HUDEP-2 (cell line): ENCODE measurements at regions not wholly inside any gene's neighbourhood (a gene's known extent, or its start where the extent isn't known, plus 50 kb on each side); places are given as distances from the start of the nearest gene placed in this dataset.
A peak's percentile ranks its signal among the peaks of the same experiment; 100 is the strongest.

Experiments used
- DNase-seq, 76 experiments: peaks; one replicate each; lab custom pipeline; 2025; ENCODE audit not compliant: unreplicated experiment in 76 of 76; lab: John Stamatoyannopoulos, UW

GRCh38 chr7:54701982-54702381, 57.0 kb downstream of the SEC61G start:
- DNase-seq, result no peak

- DNase-seq, result no peak
Measured at GRCh38 chr7:54699715-54700114, 59.3 kb downstream of the SEC61G start.

GRCh38 chr7:54697659-54698186, 61.3 kb downstream of the SEC61G start:
- no peak for DNase-seq

- no peak for DNase-seq
Measured at GRCh38 chr7:54690892-54691291, 68.1 kb downstream of the SEC61G start.

- no peak for DNase-seq
Measured at GRCh38 chr7:54690050-54690443, 69.0 kb downstream of the SEC61G start.

GRCh38 chr7:54689394-54690049, 69.5 kb downstream of the SEC61G start:
- DNase-seq, result no peak

GRCh38 chr7:54687462-54688212, 71.4 kb downstream of the SEC61G start:
- DNase-seq, result no peak

- DNase-seq, result no peak
Measured at GRCh38 chr7:54680377-54681005, 78.5 kb downstream of the SEC61G start.

GRCh38 chr7:54679490-54679817, 79.6 kb downstream of the SEC61G start:
- no peak for DNase-seq

- no peak for DNase-seq
Measured at GRCh38 chr7:54678763-54679489, 80.1 kb downstream of the SEC61G start.

GRCh38 chr7:54674891-54675290, 84.1 kb downstream of the SEC61G start:
- no peak for DNase-seq

- DNase-seq, result no peak
Measured at GRCh38 chr7:54672519-54672918, 86.5 kb downstream of the SEC61G start.

- DNase-seq, result peak in 14 of 76 experiments; percentile 1 to 34 (median 5)
Measured at GRCh38 chr7:54664235-54665228, 94.5 kb downstream of the SEC61G start.

GRCh38 chr7:54663603-54664234, 95.3 kb downstream of the SEC61G start:
- no peak for DNase-seq

GRCh38 chr7:54663186-54663585, 95.8 kb downstream of the SEC61G start:
- DNase-seq, result no peak

- DNase-seq, result no peak
Measured at GRCh38 chr7:54662701-54663100, 96.3 kb downstream of the SEC61G start.

- DNase-seq, result no peak
Measured at GRCh38 chr7:54653905-54654304, 105.1 kb downstream of the SEC61G start.

GRCh38 chr7:54643064-54643463, 100.9 kb downstream of the VSTM2A start:
- DNase-seq, result no peak

- DNase-seq, result no peak
Measured at GRCh38 chr7:54637712-54638396, 95.7 kb downstream of the VSTM2A start.
